ENCODE measurements at regions not wholly inside any gene's neighbourhood (a gene's known extent, or its start where the extent isn't known, plus 50 kb on each side); places are given as distances from the start of the nearest gene placed in this dataset.

GRCh38 chr18:39842366-39842914 is 2112.6 kb upstream of the PIK3C3 start:
- WGBS, 2 donors (ENCODE audit: low coverage in 1 of 2): 48 to 76% methylated on average over 5 to 9 of the region's 9 CpGs
- no peaks in the 10 kb centered on the region for H3K36me3 ChIP-seq
- H3K27ac ChIP-seq: no peak overlapping the region
- intact Hi-C loops (cut with DNase I; ENCODE audit: low total_unique reads): no loop called here
- in situ Hi-C loops (cut with MboI; ENCODE audit: low pct_ligation_motif_present in 1 of 4, low pct_unique_long_range_greater_than_20kb in 1 of 4, low sequenced_read_pairs in 3 of 4): no loop called here
- TF ChIP-seq CTCF (IDR thresholded peaks at IDR 0.05) (no peak), POLR2AphosphoS5 (IDR thresholded peaks at IDR 0.05) (no peak), POLR2A (IDR thresholded peaks at IDR 0.05) (no peak), EP300 (IDR thresholded peaks at IDR 0.05; ENCODE audit: low read depth) (no peak)
- no peak overlapping the region for H3K4me3 ChIP-seq
- no peak for DNase-seq
- peaks cover 0 to 10% (median 6%) of the 10 kb centered on the region in 4 donors for H3K4me1 ChIP-seq
- H3K9me3 ChIP-seq: no peaks in the 10 kb centered on the region
- peaks cover 15% of the 10 kb centered on the region for H3K27me3 ChIP-seq

DNA sequence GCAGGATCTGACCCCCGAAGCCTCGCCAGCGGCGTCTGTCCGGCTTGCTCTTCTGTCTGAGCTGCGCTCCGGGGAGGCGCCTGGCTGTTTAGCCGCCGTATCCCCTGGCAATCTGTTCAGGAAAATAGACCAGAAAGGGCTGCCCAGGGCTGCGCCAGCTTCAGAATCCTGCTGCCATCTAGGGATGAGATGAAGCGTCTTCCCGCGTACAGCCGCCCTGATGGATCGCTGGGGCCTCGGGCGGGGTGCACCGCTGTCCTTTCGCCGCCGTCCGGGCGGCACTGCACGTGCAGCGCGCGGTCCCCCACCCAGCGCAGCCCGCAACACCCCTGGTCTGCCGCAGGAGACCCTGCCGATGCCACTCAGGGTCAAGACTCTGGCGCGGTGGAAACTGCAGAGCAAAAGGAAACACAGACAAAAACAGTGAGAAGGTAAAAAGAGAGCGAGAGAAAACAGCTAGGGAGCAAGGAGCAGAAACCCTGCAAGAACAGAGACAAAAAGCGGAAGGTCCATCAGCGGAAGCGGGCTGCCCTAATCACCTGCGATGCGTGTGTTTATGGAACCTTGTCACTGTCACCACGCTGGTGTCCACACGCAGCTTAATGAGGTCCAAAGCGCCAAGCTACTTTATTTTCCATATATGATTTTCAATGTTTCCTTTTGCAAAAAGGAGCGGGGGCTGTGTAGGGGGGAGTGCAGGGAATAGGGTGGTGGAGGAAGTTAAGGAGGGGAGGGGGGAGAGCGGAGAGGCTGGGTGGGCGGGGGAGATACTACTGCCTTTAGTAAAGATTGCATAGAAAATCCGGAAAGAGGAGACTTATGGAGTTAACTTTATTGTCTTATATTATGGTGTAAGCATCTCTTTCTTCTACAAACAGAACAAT is 2113.3 kb upstream of the PIK3C3 start:
- intact Hi-C loops (cut with DNase I; ENCODE audit: low total_unique reads): no loop called here
- peak overlapping the region in 3 of 4 donors; percentile 21 to 41 (median 22) for H3K4me3 ChIP-seq

GRCh38 chr18:39840856-39841481 is 2114.1 kb upstream of the PIK3C3 start:
- intact Hi-C loops (cut with DNase I; ENCODE audit: low total_unique reads): no loop called here
- Histone ChIP-seq H3K4me3 (peak overlapping the region in 3 of 4 donors; percentile 21 to 41 (median 22)), H3K27ac (no peak overlapping the region), H3K27me3 (peaks cover 15% of the 10 kb centered on the region), H3K9me3 (no peaks in the 10 kb centered on the region), H3K36me3 (no peaks in the 10 kb centered on the region), H3K4me1 (peaks cover 0 to 10% (median 6%) of the 10 kb centered on the region in 4 donors)
- 26 to 29% methylated on average over 1 to 7 of the region's 7 CpGs for WGBS, 2 donors (ENCODE audit: low coverage in 1 of 2)
- DNase-seq: no peak
- TF ChIP-seq CTCF (IDR thresholded peaks at IDR 0.05): no peak
- no peak for TF ChIP-seq POLR2AphosphoS5 (IDR thresholded peaks at IDR 0.05)
- TF ChIP-seq EP300 (IDR thresholded peaks at IDR 0.05; ENCODE audit: low read depth): no peak
- no peak for TF ChIP-seq POLR2A (IDR thresholded peaks at IDR 0.05)
- in situ Hi-C loops (cut with MboI; ENCODE audit: low pct_ligation_motif_present in 1 of 4, low pct_unique_long_range_greater_than_20kb in 1 of 4, low sequenced_read_pairs in 3 of 4): no loop called here

More for the DNA sequence above, 2113.3 kb upstream of the PIK3C3 start:
- Histone ChIP-seq H3K36me3 (no peaks in the 10 kb centered on the region), H3K27me3 (peaks cover 15% of the 10 kb centered on the region), H3K9me3 (no peaks in the 10 kb centered on the region), H3K4me1 (peaks cover 0 to 10% (median 6%) of the 10 kb centered on the region in 4 donors), H3K27ac (no peak overlapping the region)
- 12 to 15% methylated on average over 9 to 47 of the region's 47 CpGs for WGBS, 2 donors (ENCODE audit: low coverage in 1 of 2)
- in situ Hi-C loops (cut with MboI; ENCODE audit: low pct_ligation_motif_present in 1 of 4, low pct_unique_long_range_greater_than_20kb in 1 of 4, low sequenced_read_pairs in 3 of 4): no loop called here
- no peak for TF ChIP-seq POLR2AphosphoS5 (IDR thresholded peaks at IDR 0.05)
- peak in 4 of 5 experiments; percentile 15 to 28 (median 18) for TF ChIP-seq CTCF (IDR thresholded peaks at IDR 0.05)
- TF ChIP-seq EP300 (IDR thresholded peaks at IDR 0.05; ENCODE audit: low read depth): no peak
- no peak for TF ChIP-seq POLR2A (IDR thresholded peaks at IDR 0.05)
- peak; percentile 41 for DNase-seq

DNA sequence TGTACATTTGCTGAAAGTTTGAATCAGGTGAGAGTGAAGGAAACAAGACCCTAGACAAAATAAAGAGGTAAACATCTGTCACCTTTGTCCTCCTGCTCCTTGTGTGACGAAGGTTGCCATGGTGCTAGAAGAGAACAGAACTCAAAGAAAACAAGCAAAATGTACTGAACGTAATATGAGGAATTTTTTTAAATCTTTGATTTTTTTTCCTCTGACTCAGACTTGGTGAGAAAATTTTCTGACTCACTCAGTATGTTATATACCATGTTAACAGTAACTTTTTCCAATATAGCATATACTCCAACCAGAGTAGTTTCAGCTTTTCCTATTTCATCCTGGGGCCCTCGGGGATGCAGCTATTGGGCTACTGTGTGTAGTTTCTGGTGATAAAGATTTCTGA is 2114.6 kb upstream of the PIK3C3 start:
- H3K4me3 ChIP-seq: no peak overlapping the region
- TF ChIP-seq POLR2AphosphoS5 (IDR thresholded peaks at IDR 0.05): no peak
- no peak for TF ChIP-seq POLR2A (IDR thresholded peaks at IDR 0.05)
- no peak for TF ChIP-seq CTCF (IDR thresholded peaks at IDR 0.05)
- no peak for TF ChIP-seq EP300 (IDR thresholded peaks at IDR 0.05; ENCODE audit: low read depth)
- in situ Hi-C loops (cut with MboI; ENCODE audit: low pct_ligation_motif_present in 1 of 4, low pct_unique_long_range_greater_than_20kb in 1 of 4, low sequenced_read_pairs in 3 of 4) (no loop called here), intact Hi-C loops (cut with DNase I; ENCODE audit: low total_unique reads) (no loop called here)
- DNase-seq: no peak
- no peaks in the 10 kb centered on the region for H3K36me3 ChIP-seq
- H3K27ac ChIP-seq: no peak overlapping the region
- H3K9me3 ChIP-seq: no peaks in the 10 kb centered on the region
- peaks cover 15% of the 10 kb centered on the region for H3K27me3 ChIP-seq
- 56 to 61% methylated on average over 2 to 3 of the region's 3 CpGs for WGBS, 2 donors (ENCODE audit: low coverage in 1 of 2)
- H3K4me1 ChIP-seq: peaks cover 0 to 10% (median 6%) of the 10 kb centered on the region in 4 donors
